Skeletal muscle cell (primary cell): ENCODE measurements at regions not wholly inside any gene's neighbourhood (a gene's known extent, or its start where the extent isn't known, plus 50 kb on each side); places are given as distances from the start of the nearest gene placed in this dataset.

ENCODE experiments used
- DNase-seq: peaks from one replicate; pipeline ENCODE4 v3.0.0-alpha.2; 2010; ENCODE audit warnings: low read depth
- H3K4me3 ChIP-seq: 2 replicates; pipeline ENCODE4 v1.5.1; 2011; ENCODE audit warnings: low read depth, mild to moderate bottlenecking, control low read depth, low read length, moderate library complexity

GRCh38 chr5:54671111-54671531 is 153.6 kb downstream of the SNX18 start:
- peak; percentile 92 for DNase-seq
- H3K4me3 ChIP-seq = no peak overlapping the region

DNA sequence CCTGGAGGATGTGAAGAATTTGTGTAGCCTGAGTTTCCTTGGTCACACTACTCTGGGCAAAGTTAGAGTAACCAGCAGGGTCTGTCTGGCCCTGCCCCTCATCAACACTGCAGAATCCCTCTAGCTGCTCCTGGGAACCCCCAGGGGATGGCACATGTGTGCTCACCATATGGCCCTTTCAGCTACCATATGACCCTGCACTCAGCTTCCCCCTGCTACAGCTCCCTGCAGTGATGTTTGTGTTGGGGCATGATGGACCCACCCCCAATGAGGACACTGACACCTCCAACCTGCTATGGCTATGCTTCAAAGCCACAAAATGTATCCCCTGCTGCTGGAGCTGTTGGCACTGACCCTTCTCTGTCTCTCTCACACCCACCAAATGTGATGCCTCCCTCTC is 152.7 kb downstream of the SNX18 start:
- DNase-seq = no peak
- no peak overlapping the region for H3K4me3 ChIP-seq

DNA sequence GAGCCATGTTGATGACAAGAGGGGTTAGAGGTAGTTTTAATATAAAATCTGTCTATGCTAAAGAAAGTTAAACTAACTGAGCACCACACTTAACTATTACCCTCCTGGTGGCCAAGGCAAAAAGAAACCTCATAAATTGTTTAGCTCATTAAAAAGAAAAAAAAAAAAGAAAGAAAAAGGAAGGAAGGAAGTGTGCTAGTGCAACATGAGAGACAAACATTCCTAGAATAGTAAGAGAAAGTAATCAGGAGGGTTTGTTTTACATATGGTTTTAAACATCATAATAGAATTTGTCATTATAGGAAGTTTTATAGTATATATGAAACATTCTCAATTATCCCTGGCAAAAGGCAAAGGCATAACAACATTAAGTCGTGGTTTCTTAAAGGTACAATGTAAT is 152.3 kb downstream of the SNX18 start:
- H3K4me3 ChIP-seq = no peak overlapping the region
- no peak for DNase-seq

GRCh38 chr5:54669285-54669684 is 151.7 kb downstream of the SNX18 start:
- H3K4me3 ChIP-seq = no peak overlapping the region
- peak; percentile 49 for DNase-seq

DNA sequence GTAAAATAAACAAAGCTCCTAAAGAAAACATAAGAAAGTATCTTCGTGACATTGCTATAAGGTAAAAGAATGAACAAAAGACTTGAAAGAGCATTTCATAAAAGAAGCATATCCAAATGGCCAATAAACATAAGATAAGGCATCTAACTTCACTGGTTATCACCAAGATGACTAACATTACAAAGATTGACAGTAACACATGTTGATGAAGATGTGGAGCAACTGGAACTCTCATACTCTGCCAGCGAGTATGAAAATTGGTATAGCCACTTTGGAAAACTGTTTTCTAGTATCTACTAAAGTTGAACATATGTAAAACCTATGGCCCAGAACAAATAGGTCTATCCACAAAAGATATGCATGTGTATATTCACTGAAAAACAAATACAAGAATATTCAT is 150.5 kb downstream of the SNX18 start:
- H3K4me3 ChIP-seq = no peak overlapping the region
- DNase-seq = no peak

GRCh38 chr5:54667136-54667535 is 149.6 kb downstream of the SNX18 start:
- no peak overlapping the region for H3K4me3 ChIP-seq
- DNase-seq = no peak

DNA sequence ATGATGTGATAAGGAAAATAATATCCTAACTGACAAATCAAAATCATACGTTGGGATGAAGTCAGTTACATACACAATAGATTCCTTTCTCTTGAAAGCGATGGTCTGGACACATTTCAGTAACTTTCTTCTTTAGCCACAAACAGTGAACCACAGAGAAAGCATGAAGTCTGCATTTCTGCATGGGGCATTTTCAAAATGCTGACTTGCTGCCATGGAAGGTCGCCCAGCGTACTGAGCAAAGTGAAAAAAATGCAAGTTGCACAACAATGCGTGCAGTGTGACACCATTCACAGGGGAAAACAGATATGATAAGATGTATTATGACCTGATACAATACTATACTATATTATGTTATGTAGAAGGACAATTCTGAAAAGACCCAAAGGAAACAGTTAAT is 146.3 kb downstream of the SNX18 start:
- no peak overlapping the region for H3K4me3 ChIP-seq
- peak; percentile 90 for DNase-seq

DNA sequence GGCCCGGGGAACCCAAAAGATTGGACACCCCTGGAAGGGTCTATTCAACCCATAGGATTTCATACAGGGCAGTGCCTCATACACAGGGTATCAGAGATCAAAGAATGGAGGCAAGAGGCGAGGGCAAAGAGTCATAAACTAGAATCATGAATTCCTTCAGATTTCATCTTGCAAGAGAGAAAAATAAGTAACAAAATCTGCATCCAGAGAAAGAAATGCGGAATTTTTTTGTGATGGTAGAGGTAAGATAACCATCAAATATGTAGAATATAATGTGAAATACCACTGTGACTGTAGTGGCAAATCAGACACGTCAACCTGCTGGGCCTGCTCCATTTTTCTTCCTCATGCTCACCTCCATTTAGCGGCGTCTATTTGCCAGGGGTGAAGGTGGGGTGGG is 143.6 kb downstream of the SNX18 start:
- no peak overlapping the region for H3K4me3 ChIP-seq
- DNase-seq = no peak

- no peak for DNase-seq
- no peak overlapping the region for H3K4me3 ChIP-seq
These were observed 142.2 kb downstream of the SNX18 start for GRCh38 chr5:54659700-54660131.

- peak; percentile 56 for DNase-seq
- no peak overlapping the region for H3K4me3 ChIP-seq
These were observed 140.5 kb downstream of the SNX18 start for GRCh38 chr5:54658010-54658409.

GRCh38 chr5:54656261-54656728 is 138.7 kb downstream of the SNX18 start:
- no peak overlapping the region for H3K4me3 ChIP-seq
- no peak for DNase-seq

GRCh38 chr5:54655761-54656160 is 138.2 kb downstream of the SNX18 start:
- H3K4me3 ChIP-seq = no peak overlapping the region
- no peak for DNase-seq

DNA sequence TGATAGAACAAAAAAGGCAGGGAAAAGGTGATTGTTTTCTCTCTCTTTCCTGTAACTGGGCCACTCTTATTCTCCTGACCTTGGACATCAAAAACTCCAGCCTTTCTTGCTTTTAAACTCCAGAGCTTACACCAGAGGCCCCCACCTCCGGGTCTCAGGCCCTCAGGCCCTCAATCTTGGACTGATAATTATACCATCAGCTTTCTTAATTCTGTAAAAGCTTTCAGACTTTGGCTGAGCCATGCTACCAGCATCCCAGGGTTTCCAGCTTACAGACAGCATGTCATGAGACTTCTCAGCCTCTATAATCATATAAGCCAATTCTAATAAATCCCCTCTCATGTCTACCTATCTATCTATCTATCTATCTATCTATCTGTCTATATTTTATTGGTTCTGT is 137.7 kb downstream of the SNX18 start:
- no peak overlapping the region for H3K4me3 ChIP-seq
- DNase-seq = no peak

- H3K4me3 ChIP-seq = no peak overlapping the region
- no peak for DNase-seq
These were observed 136.5 kb downstream of the SNX18 start for GRCh38 chr5:54653956-54654614.

DNA sequence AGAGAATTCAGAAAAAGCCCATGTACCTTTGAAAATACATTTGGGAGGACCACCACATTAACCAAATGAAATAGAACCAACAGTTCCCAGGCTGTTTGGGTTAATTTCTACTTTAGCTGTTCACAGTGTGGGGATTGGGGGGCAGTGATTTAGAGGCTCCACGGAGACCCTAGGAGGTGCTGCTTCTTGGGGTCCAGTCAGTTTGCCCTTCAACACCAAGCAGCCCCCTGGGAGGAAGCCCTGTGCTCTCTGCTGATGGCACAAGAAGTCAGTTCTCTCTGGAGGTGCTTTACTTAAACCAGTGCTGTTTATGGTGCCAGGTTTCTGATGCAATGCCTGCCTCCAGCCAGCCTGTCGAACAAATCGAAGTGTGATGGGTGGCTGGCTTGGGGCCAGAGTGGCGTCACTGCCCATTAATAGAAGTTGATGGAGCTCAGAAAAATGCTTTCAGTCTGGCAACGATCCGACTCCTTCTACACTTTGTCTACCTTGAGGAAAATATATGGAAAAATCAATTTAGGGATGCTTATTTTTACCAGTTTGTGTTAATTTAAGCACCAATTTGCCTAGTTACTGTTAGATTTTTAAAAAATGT is 134.0 kb downstream of the SNX18 start:
- no peak overlapping the region for H3K4me3 ChIP-seq
- no peak for DNase-seq

- H3K4me3 ChIP-seq = no peak overlapping the region
- DNase-seq = no peak
These were observed 131.5 kb downstream of the SNX18 start for GRCh38 chr5:54649041-54649504.

DNA sequence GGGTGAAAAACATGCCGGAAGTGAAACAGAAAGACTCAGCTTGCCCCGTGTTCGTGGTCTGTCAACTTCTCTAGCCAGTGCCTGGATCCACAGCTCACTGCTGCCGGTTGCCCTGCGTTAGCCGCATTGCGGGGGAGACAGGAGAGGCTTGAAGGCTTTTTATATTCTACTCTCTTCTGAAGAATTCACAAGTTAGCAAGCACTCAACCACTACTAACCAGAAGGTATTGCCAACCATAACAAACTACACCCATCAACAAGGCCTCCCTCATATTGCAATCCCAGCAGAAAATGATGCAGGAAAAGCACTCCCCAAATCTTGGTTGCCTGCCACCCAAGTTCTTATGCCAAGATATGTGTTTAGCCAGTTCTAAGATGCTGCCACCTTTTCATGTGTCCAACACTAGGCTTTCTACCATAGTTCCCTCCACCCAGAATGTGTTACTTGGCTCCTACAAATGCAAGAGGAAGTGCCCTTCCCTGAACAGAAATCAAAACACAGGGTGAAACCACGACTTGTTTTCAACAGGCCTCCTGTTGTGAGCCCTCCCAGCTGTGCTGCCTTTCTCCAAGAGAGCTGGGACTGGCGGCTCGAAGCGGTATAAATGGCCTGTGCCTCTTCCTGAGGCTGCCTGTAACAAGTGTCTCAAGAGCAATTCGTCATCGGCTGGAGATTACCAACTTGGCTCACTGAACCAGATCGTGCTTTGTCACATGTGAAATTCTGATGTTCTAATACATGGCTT is 129.0 kb downstream of the SNX18 start:
- peak; percentile 69 for DNase-seq
- no peak overlapping the region for H3K4me3 ChIP-seq

DNA sequence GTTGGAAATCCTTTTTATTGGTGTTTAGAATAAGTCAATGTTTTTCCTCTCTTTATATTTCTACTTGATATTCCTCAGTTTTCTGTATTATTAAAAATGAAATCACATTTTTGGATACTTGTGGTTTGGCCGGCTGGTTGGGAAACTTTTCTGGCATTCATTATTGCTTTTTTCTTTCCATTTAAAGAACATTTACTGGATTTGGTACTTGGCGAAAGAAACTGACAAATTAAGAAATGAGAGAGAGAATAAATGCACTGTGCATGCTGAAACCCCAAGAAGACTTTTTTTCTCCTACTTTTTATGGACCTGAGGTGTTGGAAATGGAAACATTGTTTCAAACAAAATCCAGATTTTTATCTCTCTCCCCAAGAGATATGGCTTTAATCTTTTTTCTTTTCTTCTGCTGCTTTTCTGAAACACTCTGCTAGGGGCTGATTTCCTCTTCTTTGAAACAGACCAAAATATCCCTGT is 128.4 kb downstream of the SNX18 start:
- H3K4me3 ChIP-seq = no peak overlapping the region
- DNase-seq = no peak

- no peak for DNase-seq
These were observed 126.7 kb downstream of the SNX18 start for GRCh38 chr5:54644226-54644625.

DNA sequence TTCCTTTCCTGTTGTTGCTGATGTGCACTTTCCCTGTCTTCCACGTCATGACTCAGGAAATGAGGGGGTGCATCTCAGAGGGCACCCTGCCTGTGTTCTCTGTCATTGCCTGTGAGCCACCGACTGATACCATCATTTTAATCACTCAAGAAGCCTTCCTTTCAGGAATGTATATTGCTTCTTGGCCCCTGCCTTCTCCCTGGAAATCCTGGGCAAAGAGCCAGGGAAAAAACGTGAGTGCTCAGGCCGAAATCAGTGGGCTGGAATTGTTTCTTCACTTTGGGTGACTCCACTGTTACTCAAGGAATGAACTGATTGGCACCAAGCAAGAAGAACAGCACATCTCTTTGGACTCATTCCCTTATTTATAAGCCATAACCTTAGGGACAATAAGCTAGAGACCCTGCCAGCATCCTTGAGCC is 126.1 kb downstream of the SNX18 start:
- peak; percentile 74 for DNase-seq
- H3K4me3 ChIP-seq = no peak overlapping the region

More at GRCh38 chr5:54644226-54644625, 126.7 kb downstream of the SNX18 start:
- no peak overlapping the region for H3K4me3 ChIP-seq
